ENCODE measurements at regions not wholly inside any gene's neighbourhood (a gene's known extent, or its start where the extent isn't known, plus 50 kb on each side); places are given as distances from the start of the nearest gene placed in this dataset.

GRCh38 chr1:222004034-222004433, 262.1 kb upstream of the DUSP10 start:
- no peak for TF ChIP-seq POLR2A (IDR thresholded peaks at IDR 0.05)
- TF ChIP-seq, protein P1, sequence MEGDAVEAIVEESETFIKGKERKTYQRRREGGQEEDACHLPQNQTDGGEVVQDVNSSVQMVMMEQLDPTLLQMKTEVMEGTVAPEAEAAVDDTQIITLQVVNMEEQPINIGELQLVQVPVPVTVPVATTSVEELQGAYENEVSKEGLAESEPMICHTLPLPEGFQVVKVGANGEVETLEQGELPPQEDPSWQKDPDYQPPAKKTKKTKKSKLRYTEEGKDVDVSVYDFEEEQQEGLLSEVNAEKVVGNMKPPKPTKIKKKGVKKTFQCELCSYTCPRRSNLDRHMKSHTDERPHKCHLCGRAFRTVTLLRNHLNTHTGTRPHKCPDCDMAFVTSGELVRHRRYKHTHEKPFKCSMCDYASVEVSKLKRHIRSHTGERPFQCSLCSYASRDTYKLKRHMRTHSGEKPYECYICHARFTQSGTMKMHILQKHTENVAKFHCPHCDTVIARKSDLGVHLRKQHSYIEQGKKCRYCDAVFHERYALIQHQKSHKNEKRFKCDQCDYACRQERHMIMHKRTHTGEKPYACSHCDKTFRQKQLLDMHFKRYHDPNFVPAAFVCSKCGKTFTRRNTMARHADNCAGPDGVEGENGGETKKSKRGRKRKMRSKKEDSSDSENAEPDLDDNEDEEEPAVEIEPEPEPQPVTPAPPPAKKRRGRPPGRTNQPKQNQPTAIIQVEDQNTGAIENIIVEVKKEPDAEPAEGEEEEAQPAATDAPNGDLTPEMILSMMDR (IDR thresholded peaks at IDR 0.05 in 4 of 5, conservative IDR thresholded peaks at IDR 0.05 in 1 of 5): no peak
